ENCODE measurements at regions not wholly inside any gene's neighbourhood (a gene's known extent, or its start where the extent isn't known, plus 50 kb on each side); places are given as distances from the start of the nearest gene placed in this dataset.

GRCh38 chr7:41169317-41169716, 533.6 kb downstream of the INHBA start:
- TF ChIP-seq GATA3 (IDR thresholded peaks at IDR 0.05; ENCODE audit: low read depth, low read length) (no peak), GATA2 (IDR thresholded peaks at IDR 0.05; ENCODE audit: low read depth, low read length) (no peak)
